Omental fat pad (tissue), 3 donors: ENCODE measurements at regions not wholly inside any gene's neighbourhood (a gene's known extent, or its start where the extent isn't known, plus 50 kb on each side); places are given as distances from the start of the nearest gene placed in this dataset.

ENCODE experiments used
- ATAC-seq: fragments of 150-250 bp; one replicate; pipeline ENCODE4 v1.9.1; 2016; ENCODE audit warnings: mild to moderate bottlenecking, moderate library complexity; ENCODE audit not compliant: low FRiP score
- DNase-seq: peaks from one replicate; pipeline ENCODE4 v3.0.0-alpha.2; 2019; ENCODE audit warnings: low spot score
- CTCF ChIP-seq, 3 donors: fragments of 450-650 bp; IDR thresholded peaks; one replicate each; pipeline ENCODE4 v1.5.1; 2016 to 2017; ENCODE audit warnings: antibody characterized with exemption in 3 of 3, mild to moderate bottlenecking in 3 of 3, moderate library complexity in 2 of 3

GRCh38 chr21:15558884-15559283 is 170.9 kb upstream of the USP25 start:
- TF ChIP-seq CTCF (IDR thresholded peaks at IDR 0.05) = no peak
- ATAC-seq (no peak), DNase-seq (no peak)

- ATAC-seq (no peak), DNase-seq (no peak)
- TF ChIP-seq CTCF (IDR thresholded peaks at IDR 0.05) = no peak
Observed at GRCh38 chr21:15559660-15560059, 170.1 kb upstream of the USP25 start.

GRCh38 chr21:15560383-15561056 is 169.3 kb upstream of the USP25 start:
- no peak for ATAC-seq
- TF ChIP-seq CTCF (IDR thresholded peaks at IDR 0.05) = no peak
- DNase-seq = no peak

GRCh38 chr21:15562748-15563147 is 167.0 kb upstream of the USP25 start:
- DNase-seq (no peak), ATAC-seq (no peak)
- TF ChIP-seq CTCF (IDR thresholded peaks at IDR 0.05) = no peak

GRCh38 chr21:15564907-15565306 is 164.9 kb upstream of the USP25 start:
- no peak for ATAC-seq
- DNase-seq = no peak

GRCh38 chr21:15566703-15567102 is 163.1 kb upstream of the USP25 start:
- TF ChIP-seq CTCF (IDR thresholded peaks at IDR 0.05) = no peak
- DNase-seq (no peak), ATAC-seq (no peak)

More at GRCh38 chr21:15564907-15565306, 164.9 kb upstream of the USP25 start:
- no peak for TF ChIP-seq CTCF (IDR thresholded peaks at IDR 0.05)

- ATAC-seq (no peak), DNase-seq (no peak)
- no peak for TF ChIP-seq CTCF (IDR thresholded peaks at IDR 0.05)
Observed at GRCh38 chr21:15567191-15567590, 162.6 kb upstream of the USP25 start.
